Stimulated activated CD4-positive, alpha-beta T cell treated with anti-CD3 and anti-CD28 coated beads, TNF-alpha, amount 100 ng/mL, for 4 hours (primary cell): ENCODE measurements at regions not wholly inside any gene's neighbourhood (a gene's known extent, or its start where the extent isn't known, plus 50 kb on each side); places are given as distances from the start of the nearest gene placed in this dataset.
"Not testable (repeated sequence)": the region's sequence is repeated elsewhere in the genome, so short reads cannot be mapped to it uniquely, and the experiment has no call there.

Source experiments
- DNase-seq, 3 experiments: peaks; one replicate each; pipeline ENCODE4 v3.0.0-alpha.2; 2020; ENCODE audit warnings: low read depth in 3 of 3

- no peak for DNase-seq
Measured at GRCh38 chr14:105888784-105889665, 362.6 kb downstream of the TMEM121 start.

DNA sequence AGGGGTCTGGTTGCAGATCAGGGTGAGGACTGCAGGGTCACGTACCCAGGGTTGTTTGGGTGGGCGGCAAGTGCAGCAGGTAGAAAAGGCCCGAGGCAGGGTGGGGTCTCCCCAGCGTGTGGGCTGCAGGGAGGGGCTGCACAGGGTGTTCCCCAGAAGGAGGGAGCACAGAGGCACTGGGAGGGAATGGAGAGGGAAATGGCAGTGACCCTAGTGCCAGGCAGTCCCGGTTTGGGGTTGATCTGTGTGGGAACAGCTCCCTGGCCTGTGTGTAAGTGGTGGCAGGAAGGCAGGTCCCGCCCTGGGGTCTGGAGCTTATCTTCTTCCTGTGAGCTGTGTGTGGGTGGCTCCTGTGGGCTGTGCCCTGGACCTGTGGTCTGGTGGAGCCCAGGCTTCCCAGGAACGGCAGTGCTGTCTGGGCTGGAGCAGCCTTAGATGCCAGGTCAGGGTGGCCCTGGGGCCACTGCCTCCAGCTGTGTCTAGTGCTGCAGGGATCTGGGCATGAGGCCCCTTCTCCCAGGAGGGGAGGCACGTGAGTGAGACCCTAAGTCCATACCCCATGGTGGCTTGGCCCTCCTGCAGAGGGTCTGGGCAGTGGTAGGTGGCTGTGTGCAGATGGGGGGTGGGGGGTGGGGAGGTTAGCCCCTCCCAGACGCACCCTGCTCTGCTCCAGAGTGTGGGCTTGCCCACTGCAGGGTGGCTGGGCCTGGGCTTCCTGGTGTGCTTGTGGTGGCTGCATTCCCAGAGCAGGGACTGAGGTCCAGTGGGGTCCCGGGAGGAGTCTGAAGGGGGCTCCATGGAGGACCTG, 363.5 kb downstream of the TMEM121 start:
- DNase-seq, result no peak

- no peak for DNase-seq
Measured at GRCh38 chr14:105890474-105891220, 364.3 kb downstream of the TMEM121 start.

DNA sequence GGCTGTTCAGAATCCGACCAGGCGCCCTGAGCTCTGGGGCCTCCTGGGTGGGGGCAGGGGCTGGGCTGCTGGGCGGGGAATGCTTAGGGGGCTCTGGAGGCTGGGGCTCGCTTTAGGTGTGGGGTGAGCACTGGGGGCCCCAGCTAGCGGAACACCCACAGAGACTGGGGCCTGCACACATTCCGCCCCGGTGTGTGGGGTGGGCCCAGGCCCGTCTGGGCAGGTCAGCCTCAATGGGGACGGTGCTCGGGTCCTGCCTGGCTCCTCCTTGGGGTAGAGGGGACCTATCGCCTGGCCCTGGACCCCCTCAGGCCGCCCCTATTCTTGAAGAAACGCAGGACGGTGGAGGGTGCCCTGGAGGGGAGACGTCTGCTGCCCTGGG, 364.8 kb downstream of the TMEM121 start:
- no peak for DNase-seq

- no peak for DNase-seq
Measured at GRCh38 chr14:105891631-105892452, 365.5 kb downstream of the TMEM121 start.

DNA sequence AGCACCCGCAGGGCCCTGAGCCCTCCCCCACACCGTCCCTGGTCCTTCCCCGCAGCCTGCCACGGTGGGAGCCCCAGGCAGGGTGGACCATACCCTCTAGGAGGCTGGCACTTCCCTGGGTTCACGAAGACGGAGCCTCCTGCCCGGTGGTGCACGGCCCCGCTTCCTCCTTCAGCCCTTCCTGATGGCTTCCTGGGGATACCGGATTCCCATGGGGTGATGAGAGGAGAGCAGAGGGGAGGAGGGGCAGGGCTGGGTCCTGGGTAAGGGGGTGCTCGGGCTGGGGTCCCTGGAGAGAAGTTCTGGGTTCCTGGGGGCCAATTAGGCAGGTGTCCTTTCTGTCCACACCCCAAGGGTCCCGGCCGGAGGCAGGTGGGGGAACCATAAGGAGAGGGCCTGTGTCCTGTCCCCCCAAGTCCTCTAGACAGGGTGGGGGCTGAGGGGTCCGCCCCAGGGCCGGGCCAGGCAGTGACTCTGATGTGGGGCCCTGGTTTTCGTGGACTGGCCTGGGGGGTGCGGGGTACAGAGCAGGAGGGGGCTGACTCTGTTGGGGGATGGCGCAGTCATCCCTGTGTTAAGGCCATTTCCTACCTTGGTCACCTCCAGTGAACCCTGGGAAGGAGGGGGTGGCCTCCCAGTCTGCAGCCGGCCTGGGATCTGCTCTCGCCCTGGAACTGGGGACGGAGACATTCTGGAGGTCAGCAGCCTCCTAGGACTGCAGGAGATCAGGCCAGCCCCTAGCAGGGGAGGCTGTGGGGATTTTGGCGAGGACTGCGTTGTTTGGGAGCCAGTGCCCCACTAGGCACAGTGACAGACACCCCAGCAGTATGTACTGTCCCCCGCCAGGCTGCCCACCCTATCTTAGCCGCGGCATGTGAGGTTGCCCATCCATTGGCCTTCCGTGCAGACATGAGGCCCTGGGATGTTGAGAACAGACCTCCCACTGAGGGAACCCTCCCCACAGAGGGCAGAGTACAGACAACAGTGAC, 366.4 kb downstream of the TMEM121 start:
- not testable (repeated sequence) for DNase-seq

- not testable (repeated sequence) for DNase-seq
Measured at GRCh38 chr14:105893686-105894085, 367.3 kb downstream of the TMEM121 start.

DNA sequence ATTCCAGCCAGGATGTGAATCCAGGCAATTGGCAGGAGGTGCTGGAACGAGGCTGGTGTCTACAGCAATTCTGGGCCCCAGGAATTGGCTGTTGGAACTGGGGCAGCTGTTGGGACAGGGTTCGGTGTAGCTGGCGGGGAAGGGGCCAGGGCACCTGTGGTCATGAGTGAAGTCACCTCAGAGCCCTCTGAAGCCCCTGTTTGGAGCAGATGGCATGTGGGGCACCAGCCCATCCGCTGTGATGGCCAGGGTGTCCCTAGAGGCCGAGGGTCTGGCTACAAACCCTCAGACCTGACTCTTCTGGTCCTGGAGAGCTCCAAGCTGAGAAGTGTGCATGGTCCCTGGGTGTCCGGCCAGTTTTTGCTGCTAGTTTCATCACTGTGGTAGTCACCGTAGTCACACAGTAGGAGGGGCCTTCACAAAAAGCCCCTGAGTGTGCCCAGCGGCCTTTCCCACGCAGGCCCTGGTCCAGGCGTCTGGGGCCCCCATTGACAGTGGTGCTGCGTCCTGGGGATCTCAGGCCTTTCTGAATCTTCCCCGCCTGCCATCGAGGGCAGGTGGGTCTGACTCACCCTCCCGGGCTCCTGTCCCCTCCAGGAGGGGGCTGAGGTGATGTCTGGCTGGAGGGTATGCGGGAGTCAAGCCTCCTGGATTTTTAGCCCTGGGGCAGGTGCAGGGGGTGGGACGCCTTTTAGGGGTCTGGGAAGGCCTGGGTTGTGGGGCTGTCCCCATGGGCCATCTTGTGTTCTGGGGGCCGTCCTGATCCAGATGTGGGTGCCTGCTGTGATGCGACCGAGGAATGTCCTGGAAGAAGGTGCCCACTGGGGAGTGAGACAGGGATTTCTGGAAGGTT, 368.0 kb downstream of the TMEM121 start:
- DNase-seq, result no peak

DNA sequence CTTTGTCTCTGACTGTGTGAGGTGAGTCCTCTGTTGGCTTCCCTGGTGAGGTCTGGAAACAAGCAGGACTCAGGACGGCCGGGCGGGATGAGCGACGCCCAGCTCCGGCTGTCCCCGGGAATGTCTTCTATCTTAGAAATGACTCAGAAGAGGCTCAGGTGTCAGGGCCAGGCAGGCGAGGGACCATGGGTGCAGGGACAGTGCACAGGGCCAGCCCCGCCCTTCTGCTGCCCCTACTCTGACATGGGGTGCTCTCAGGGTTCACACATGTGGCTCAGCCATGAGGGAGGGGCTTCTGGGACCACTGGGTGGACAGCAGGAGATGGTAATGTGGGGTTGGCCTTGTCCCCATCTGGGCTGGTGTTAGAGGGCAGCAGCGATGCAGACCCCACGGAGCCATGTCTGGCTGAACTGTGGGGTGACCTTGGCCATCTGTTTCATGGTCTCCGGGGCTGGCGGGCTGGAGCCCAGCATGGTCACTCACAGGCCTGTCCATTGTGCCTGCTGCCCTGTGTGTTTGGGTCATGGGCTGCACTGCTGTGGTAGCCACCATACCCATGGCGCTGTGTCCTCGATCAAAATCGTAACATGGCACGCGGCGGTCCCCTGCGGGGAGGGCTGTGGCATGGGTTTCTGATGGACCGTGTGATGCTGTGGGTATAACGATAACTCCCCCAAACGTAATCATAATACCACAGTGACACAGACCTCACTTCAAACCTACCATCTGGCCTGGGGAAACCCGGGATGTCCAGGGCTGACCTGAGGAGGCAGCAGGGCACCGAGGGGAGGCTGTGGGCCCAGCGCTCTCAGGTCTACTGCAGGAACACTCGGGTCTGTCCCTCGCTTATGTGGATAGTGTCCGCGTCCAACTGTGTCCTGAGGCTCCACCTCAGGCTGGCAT, 368.8 kb downstream of the TMEM121 start:
- no peak for DNase-seq

GRCh38 chr14:105896206-105896605, 369.8 kb downstream of the TMEM121 start:
- not testable (repeated sequence) for DNase-seq

GRCh38 chr14:105896961-105897724, 370.8 kb downstream of the TMEM121 start:
- not testable (repeated sequence) for DNase-seq

DNA sequence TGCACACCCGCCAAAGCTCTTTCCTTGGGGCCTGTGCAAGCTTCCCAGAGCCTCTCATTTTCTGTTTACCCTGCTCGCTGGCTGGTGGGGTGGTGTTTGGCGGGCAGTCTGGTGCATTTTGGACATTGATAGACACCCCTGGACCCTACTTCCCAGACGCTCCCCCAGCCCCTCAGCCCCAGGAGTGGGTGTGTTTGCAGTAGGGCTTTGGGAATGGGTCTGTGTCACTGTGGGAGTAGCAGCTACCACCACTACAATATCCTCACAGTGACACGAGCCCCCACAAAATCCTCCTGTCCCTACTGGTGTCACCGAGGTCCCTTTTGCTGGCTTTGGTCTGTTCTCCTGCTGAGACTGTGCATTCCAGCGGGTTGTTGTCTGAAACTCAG, 371.3 kb downstream of the TMEM121 start:
- DNase-seq, result no peak

GRCh38 chr14:105898482-105899010, 372.2 kb downstream of the TMEM121 start:
- DNase-seq, result no peak

DNA sequence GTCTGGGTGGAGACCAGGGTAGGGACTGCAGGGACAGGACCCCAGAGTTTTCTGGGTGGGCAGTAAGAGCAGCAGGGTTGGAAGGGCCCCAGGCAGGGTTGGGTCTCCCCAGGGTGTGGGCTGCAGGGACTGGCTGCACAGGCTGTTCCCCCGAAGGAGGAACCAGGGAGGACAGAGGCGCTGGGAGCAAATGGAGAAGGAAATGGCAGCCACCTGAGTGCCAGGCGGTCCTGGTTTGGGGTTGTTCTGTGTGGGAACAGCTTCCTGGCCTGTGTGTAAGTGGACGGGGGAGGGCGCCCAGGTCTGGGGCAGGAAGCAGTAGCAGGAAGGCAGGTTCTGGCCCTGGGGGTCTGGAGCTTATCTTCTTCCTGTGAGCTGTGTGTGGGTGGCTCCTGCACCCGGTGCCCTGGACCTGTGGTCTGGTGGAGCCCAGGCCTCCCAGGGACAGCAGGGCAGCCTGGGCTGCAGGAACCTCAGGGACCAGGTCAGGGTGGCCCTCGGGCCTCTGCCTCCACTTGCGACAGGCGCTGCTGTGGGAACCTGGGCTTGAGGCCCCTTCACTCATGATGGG, 372.8 kb downstream of the TMEM121 start:
- DNase-seq, result no peak

DNA sequence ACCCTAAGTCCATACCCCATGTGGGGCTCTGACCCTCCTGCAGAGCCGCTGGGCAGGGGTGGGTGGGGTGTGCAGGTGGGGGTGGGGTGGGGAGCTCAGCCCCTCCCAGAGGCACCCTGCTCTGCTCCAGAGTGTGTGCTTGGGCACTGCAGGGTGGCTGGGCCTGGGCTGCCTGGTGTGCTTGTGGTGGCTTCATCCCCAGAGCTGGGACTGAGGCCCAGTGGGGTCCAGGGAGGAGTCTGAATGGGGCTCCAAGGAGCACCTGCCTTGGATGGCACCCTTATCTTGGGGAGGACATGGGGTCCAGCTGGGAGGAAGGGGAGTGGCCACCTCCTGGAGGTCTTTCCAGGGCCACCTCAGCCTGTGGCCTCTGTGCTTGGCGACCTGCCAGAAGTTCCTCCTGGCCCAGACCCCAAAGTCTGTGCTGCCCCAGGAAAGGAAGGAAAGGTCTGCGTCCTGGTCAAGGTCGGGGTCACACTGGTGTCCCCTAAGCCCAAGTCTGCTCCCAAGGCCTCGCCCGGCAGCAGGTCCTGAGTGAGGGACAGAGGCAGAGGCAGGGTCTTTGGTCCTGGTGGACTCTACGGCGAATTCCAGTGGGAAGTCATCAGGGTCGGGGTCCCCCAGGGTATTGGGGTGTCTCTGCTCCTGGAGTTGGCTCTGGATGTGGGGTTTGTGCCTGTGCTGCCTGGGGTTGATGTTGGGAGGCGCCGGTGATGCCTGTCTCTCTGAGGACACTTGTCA, 373.4 kb downstream of the TMEM121 start:
- no peak for DNase-seq
